NOMO-1 treated with dmso at 0.1 percent for 144 hours (cell line): ENCODE measurements at regions not wholly inside any gene's neighbourhood (a gene's known extent, or its start where the extent isn't known, plus 50 kb on each side); places are given as distances from the start of the nearest gene placed in this dataset.

Experiments used
- DNase-seq: peaks from one replicate; lab custom pipeline; 2025; ENCODE audit not compliant: unreplicated experiment; lab: John Stamatoyannopoulos, UW

DNA sequence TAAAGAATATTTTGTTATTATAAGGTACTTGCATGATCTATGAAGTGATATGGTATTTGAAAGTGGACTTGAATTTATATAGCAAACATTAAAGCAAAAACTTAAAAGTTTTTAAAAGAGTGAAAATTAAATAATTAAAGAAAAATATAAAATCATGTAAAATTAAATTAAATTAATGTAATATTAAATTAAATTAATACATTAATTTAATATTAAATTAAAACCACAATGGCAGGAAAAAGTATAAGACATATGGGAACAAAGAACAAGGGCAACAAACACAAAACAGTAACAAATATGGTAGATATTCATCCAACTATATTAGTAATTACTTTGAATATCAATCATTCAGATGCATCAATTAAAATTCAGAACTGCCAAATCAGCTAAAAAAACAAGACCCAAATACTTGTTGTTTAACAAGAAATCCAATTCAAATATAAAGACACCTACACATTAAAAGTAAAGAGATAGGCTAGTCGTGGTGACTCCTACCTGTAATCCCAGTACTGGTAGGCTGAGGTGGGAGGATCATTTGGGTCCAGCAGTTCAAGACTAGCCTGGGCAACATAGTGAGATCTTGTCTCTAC lies 992.2 kb upstream of the MIR17HG start:
- DNase-seq: no peak

DNA sequence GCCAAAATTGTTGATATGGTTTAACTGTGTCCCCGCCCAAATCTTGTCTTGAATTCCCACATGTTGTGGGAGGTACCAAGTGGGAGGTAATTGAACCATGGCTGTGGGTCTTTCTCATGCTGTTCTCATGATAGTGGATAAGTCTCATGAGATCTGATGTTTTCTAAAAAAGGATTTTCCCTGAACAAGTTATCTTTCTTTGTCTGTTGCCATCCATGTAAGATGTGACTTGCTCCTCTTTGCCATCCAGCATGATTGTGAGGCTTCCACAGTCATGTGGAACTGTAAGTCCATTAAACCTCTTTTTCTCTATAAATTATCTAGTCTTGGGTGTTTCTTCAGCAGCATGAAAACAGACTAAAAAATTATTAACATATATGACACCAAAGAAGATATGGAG lies 986.7 kb upstream of the MIR17HG start:
- no peak for DNase-seq

DNA sequence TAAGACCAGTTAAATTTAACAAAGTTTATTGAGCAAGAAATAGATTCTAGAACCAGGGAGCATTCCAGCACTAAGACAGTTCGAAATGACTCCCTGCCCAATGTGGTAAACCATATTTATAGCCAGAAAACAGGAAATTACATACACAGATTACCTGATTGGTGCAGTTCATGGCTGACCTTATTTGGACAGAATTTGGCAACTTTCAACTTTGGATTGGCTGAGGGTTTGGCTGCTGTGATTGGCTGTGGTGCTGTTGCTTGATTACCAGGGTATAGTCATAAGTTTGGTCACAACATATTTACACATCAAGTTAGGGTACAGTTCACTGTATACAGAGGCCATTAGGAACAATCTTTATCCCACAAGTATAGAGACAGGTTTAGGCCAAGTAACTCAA lies 984.8 kb upstream of the MIR17HG start:
- no peak for DNase-seq

DNA sequence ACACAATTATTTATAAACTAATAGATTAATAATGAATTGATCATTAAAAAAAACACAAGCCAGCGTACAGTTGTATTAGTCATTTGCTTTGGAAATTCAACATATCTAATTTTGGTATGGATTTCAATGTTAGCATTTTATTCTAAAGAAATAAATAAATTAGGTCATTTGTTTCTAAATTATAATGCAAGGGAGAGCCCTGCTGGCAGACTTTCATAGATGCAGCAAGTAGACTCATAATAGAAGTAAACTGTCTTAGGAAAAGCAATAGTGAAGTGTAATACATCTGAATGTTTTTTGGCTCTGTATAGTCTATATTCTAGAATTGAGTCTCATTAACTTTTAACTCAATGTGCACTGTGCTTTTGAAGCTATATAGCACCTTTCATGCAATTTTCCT lies 982.4 kb upstream of the MIR17HG start:
- DNase-seq: no peak

DNA sequence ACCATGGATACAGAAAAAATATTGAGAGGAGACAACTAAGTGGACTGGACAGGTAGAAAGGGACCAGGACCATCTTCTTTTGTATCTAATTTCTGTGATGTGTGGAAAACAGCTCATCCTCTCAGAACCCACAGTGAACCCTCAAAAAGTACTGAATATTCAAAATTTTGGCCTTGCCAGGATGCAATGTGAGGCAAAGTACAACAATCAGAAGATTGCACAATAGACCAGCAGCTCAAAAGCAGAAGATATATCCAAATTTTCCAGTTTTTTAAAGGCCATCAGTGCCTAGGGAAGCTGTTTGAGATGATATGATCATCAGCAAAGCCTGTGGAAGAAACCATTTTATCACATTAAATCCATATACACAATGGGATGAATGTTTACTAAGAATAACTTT lies 973.3 kb upstream of the MIR17HG start:
- DNase-seq: no peak

DNA sequence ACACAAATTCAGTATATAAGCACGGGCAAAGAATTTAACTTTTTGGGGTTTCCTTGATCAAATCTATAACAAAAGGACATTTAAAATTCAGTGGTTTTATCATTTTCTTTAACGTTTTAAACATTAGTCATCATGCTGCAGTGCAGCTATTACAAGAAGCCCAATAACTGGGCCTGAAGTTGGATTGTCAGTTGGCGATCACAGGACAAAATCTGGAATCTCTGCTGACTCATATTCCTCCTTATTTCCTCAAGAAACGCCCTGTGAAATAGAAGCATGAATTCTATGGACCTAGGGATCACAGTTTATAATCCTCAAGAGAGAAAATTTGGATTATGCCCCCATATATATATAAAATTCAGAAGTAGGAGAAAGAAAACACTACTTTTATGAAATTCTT lies 971.6 kb upstream of the MIR17HG start:
- no peak for DNase-seq

DNA sequence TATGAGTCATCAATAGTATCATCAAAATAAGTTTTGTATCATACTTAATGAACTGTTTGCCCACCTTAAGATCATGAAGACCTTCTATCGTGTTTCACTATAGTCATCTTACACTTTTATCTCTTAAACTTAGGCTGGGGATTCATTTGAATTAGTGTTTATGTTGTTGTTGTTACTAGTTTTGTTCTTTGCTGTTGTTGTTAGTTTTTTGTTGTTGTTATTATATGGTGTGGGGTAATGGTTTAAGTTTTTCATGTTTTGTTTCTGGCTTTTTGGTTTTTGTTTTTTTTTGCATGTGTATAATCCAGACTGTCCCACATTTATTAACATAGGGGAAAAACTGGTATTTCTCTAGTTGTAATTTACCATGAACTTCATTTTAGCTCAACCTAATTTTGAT lies 965.1 kb upstream of the MIR17HG start:
- DNase-seq: no peak

DNA sequence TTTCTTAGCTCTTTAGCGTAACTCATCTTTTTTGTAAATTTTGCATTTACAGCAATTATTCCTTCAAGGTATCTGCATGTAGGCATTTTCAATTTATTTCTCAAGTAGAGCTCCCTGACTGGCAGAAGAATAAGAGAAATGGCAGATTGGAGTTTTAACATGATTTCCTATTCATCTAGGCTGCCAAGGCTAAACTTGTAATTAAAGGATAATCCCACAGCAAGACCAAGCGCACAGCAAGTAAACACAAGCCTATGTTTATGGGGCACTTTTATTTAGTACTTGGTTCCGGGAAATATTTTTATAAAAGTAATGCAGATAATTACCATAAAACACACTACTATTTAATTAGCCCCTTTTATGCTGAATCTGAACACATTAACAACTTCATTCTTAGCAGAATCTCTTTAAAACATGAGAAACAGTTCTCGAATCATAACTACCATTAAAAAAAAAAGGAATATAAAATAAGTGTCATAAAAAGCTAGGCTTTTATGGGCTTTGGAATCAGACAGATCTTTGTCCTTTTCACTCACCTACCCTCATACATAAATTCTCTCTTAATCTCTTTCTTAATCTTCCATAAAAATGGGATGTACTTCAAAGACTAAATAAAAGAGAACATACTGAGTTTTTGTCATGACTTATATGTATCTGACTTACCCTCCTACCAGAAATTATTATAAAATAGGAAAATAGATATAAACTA lies 961.6 kb upstream of the MIR17HG start:
- no peak for DNase-seq

DNA sequence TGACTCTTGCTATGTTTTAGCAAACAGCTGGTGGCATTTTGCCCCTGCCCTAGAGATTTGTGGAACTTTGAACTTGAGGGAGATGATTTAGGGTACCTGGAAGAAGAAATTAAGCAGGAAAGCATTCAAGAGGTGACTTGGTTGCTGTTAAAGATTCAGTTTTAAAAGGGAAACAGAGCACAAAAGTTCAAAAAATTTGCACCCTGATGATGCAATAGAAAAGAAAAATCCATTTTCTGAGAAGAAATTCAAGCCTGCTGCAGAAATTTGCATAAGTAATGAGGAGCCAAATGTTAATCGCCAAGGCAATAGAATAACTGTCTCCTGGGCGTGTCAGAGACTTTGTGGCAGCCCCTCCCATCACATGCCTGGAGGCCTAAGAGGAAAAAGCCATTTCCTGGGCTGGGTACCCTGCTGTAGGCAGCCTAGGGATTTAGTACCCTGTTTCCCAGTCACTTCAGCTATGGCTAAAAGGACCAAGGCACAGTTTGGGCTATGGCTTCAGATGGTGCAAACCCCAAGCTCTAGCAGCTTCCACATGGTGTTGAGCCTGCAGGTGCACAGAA lies 958.5 kb upstream of the MIR17HG start:
- no peak for DNase-seq

DNA sequence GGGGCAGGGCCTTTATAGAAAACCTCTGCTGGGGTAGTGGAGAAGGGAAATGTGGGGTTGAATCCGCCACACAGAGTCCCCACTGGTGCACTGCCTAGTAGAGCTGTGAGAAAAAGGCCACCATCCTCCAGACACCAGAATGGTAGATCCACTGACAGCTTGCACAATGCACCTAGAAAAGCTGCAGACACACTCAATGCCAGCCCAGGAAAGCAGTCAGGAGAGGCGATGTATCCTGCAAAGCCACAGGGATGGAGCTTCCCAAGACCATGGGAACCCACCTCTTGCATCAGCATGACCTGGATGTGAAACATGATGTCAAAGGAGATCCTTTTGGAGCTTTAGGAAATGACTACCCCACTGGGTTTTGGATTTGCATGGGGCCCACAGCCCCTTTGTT lies 958.0 kb upstream of the MIR17HG start:
- no peak for DNase-seq

DNA sequence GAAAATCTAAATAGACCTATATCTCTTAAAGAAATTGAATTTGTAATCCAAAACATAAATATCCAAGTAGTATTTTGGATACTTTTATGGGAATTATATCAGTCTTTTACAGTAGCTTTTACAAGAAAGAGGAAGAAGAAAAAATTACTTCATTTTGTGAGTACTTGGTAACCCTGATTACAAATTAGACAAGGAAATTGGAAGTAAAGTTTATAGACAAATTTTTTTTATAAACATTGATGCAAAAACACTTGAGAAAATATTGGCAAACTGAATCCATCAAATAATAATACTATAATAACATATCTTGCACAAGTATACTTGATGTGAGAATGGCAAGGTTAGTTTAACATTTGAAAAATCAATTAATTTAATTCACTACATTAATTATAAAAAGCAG lies 954.1 kb upstream of the MIR17HG start:
- no peak for DNase-seq

DNA sequence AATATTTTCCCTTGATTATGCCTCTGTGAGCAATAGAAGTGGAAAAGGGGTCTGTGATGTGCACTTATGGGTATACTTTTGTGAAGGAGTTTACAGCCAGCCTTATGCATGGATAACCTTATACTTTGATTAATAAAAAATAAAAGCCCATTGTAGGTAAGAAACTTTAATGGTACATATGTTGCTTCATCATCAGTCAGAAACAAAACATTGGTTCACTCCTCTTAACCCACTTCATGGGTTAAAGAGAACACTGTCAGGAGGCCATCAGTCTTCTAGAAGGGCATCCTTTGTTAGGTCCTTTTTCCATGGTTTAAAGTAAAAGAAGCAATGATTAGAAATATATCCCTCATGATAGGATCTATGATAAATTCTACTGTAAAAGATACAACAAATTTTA lies 952.1 kb upstream of the MIR17HG start:
- DNase-seq: no peak

DNA sequence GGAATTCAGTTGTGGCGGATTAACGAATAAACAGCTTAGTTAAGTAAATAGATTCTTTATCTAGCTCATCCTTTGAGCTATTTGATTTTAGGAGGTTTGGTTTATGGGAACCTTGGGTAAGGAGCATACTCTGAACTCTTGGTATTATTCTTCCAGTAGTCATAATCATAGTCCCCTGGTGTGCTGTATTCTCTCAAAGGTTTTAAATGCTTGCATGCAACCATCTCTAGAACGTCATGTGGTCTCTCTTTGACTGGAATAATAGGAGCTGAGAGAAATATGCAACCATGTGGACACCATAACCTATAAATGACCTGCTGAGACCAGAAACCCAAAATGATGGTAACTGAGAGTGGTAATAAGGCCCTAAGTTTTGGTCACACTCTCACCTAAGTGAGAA lies 951.6 kb upstream of the MIR17HG start:
- DNase-seq: no peak

DNA sequence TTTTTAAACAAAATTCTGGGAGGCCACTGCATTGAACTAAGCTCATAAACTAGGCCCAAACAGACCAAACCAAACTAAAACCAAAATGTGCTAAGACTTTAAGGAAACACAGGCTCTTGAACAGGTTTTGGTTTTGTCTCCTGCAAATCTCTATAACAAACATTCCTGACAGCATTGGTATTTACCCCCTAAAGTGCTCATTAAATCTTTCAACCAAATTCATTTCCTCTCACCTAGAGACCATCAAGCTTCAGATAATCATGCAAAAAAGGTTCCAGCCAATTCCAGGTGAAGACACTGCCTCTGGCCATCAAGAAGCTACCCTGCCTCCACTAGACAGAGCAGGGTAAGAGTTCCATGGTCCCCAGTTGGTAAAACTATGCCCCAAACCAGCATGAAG lies 951.2 kb upstream of the MIR17HG start:
- DNase-seq: no peak

DNA sequence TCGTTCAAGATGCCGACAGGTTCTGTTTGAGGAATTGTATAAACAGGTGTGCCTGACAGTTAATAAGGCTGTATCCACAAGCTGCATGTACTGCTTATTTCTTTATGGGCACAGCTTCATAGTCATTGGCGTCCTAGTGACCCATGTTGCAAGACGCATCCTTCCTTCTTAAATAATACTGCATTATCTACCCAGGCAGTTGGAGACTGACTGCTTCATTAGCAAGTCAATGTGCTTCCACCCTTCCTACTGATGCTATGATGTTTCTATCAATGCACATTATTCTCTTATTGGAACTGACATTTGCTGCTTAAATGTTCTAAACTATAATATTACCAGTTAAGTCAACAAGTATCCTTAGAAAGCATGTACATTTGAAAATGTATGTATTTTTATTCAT lies 950.0 kb upstream of the MIR17HG start:
- no peak for DNase-seq

DNA sequence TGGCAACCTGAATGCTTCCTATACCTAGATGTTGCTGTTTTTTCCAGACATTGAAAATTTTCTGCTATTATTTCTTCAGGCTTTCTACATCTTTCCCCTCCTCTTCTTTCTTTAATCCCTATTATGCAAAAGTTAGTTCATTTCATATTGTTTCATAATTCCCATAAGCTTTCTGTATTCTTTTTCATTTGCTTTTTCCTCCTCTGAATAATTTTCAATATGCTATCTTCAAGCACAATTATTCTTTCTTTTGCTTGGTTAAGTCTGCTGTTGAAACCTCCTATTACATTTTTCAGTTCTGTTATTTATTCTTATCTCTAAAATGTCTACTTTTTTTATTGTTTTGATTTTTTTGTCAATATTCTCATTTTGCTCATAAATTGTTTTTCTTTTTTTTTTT lies 947.1 kb upstream of the MIR17HG start:
- no peak for DNase-seq

DNA sequence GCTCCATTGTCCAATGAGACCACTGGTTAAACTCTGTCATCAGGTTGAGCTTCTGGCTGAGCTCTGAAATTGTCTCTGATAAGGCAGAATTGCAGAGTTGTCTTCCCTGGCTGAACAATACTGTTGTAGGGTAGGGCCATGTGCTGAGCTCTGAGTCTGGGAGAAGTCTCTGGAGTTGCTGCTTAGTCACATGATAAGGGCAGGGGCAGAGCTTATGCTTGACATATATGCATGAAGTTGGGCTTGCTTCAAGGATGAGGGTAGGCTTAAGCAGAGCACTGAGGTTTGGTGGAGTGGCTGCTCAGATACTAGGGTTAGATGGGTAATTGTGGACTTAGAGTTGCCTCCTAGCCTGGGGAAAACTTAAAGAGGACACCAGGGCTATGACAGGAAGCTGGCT lies 946.3 kb upstream of the MIR17HG start:
- DNase-seq: no peak

DNA sequence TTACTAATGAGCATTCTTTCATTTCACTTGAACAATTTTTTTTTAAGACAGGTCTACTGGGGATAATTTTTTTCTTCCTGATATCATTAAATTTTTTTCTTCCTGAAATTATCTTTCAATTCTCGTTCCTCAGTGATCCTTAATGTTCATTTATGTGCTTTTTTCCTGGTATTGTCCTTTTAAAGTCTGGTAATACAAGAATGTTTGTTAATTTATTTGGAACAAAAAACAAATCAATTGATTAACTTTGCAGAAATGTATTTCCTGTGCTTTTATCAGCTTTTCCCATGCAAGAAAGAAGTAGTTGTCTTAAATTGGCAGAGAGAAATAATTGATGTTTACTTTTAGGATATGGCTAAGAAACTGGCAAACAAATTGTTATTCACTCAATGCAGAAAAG lies 945.4 kb upstream of the MIR17HG start:
- DNase-seq: no peak

DNA sequence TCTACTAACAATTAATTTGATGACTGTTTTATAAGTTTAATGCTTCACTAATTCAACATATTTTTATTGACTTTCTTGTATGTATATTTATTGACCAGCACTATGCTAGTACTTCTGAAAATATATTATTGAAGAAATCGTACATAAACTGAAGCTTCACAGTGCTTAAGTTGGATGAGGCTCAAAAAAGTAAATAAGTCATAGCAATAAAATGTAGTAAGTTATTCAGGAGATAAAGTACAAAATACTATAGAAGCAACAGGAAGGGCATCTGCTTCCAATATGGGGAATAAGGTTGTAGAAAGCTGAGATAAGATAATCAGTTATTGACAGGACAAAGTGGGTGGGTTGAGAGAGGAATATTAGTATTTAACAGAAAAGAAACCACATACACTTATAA lies 944.9 kb upstream of the MIR17HG start:
- DNase-seq: no peak

DNA sequence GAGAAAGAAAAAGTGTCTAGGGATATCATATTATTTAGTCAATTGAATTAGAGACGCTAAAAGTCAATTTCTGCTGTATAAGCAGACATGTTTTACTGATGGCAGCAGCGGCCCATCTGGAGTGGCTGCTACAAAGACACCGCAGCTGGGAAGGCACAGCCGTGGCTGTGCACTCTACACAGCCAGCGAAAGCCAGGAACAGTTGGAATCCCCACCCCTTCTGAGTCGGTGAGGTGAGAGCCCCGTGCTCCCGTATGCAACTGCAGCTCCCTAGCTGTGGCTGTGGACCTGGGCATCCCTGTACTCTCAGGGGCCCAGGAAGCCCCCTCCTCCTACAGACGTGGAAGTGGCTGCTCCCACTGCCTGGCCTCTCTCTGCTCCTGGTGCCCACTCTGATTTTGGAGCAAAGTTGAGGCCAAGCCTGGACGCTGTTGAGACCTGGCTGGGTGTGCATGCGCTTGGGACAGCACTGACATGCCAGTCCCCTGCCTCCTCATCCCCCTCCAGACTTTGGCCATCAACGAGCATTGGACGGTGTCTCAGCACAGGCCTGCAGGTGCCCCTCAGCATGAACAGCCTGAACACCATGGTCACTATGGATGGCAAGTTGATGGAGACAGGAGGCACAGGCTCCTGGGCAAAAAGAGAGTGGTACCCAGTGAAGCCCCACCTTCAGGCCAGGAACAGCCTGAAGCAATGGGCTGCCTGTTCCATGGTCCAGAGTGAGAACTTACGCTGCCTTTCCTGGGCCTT lies 944.0 kb upstream of the MIR17HG start:
- no peak for DNase-seq

DNA sequence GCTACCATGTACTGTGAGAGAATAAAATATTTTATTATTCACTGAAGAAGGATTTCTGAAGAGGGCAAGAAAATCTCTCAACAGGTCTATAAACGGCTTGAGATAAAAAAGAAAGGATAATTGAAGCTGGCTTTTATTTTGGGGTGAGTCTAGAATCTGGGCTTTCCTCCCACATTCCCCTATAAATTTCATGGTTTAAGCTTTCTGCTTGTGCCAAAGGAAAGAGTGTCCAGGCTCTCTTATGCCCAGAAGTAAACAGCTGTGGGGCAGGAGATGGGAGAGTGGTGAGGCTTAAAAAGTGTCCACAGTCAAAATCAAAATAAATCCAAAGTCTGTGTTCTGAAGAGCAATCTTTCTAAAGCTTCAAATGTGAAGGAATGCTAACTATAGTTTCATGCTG lies 942.2 kb upstream of the MIR17HG start:
- DNase-seq: no peak

DNA sequence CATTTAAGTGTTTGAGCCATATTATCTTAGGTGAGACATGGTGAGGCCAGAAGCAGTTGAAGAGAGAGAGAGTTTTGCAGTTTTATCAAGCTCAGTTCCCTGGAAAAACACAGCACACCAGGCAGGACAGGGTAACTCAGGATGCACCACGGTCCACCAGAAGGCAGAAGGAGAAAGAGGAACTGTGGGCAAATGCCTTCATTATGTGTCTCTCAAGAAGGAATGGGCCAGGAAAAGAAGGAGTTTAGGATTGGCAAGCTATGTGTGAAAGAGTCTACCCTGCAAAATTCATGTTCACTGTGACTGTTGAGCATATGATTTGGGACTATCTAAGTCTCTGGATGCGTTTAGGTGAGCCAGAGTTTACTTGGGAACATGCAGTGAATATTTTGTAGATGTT lies 934.5 kb upstream of the MIR17HG start:
- DNase-seq: no peak
